Tibial nerve (tissue), 4 donors: ENCODE measurements at regions not wholly inside any gene's neighbourhood (a gene's known extent, or its start where the extent isn't known, plus 50 kb on each side); places are given as distances from the start of the nearest gene placed in this dataset.

Experiments used
- EP300 ChIP-seq, 2 donors: sonication (generic); formaldehyde crosslinking; IDR thresholded peaks; one replicate each; pipeline ENCODE4 v1.6.1; 2017; ENCODE audit warnings: antibody characterized with exemption in 2 of 2, mild to moderate bottlenecking in 1 of 2
- POLR2A ChIP-seq, 2 donors: fragments of 450-650 bp; IDR thresholded peaks; one replicate each; pipeline ENCODE4 v1.6.1; 2017; ENCODE audit warnings: antibody characterized with exemption in 2 of 2, mild to moderate bottlenecking in 2 of 2, moderate library complexity in 2 of 2
- TF ChIP-seq, protein P1 (sequence below), 5 experiments: fragments of 200-600 bp in 3 of 5; fragments of 450-650 bp in 2 of 5; sonication (generic) in 3 of 5; IDR thresholded peaks; one replicate each; pipeline ENCODE4 v1.5.1; 2016 to 2019; ENCODE audit warnings: antibody characterized with exemption in 5 of 5, mild to moderate bottlenecking in 3 of 5, moderate library complexity in 2 of 5

DNA sequence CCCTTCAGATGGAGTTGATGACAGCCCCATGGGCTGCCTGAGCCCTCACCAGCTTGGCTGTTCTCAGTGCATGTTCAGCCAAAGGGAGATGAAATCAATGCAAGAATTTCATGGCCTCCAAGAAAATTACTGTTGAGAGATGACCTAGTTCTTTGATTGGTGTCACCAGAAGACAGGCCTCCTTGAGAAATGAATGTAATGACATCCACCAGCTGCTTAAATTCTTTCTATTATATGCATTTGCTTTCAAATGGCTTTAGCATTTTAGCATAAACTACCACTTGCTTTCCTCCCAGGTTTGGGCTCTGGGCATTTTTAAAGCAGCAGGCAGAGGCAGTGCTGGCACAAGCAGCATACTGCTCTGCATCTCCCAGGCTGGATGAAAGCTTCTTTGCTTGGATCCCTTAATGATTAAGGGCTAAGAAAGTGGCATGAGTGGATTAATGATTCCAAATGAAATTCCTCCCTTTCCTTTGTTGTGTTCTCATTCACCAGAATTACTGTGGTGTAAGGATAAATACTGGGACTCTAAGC is 278.4 kb downstream of the ZNF326 start:
- TF ChIP-seq EP300 (IDR thresholded peaks at IDR 0.05) (no peak), POLR2A (IDR thresholded peaks at IDR 0.05) (no peak)
- TF ChIP-seq, protein P1, sequence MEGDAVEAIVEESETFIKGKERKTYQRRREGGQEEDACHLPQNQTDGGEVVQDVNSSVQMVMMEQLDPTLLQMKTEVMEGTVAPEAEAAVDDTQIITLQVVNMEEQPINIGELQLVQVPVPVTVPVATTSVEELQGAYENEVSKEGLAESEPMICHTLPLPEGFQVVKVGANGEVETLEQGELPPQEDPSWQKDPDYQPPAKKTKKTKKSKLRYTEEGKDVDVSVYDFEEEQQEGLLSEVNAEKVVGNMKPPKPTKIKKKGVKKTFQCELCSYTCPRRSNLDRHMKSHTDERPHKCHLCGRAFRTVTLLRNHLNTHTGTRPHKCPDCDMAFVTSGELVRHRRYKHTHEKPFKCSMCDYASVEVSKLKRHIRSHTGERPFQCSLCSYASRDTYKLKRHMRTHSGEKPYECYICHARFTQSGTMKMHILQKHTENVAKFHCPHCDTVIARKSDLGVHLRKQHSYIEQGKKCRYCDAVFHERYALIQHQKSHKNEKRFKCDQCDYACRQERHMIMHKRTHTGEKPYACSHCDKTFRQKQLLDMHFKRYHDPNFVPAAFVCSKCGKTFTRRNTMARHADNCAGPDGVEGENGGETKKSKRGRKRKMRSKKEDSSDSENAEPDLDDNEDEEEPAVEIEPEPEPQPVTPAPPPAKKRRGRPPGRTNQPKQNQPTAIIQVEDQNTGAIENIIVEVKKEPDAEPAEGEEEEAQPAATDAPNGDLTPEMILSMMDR (IDR thresholded peaks at IDR 0.05): no peak
